Ishikawa (cell line): ENCODE measurements at regions not wholly inside any gene's neighbourhood (a gene's known extent, or its start where the extent isn't known, plus 50 kb on each side); places are given as distances from the start of the nearest gene placed in this dataset.

Experiments used
- CEBPB ChIP-seq: IDR thresholded peaks from 2 replicates; pipeline ENCODE4 v1.6.1; 2012
- CREB1 ChIP-seq: IDR thresholded peaks from 2 replicates; pipeline ENCODE4 v1.6.1; 2012; ENCODE audit warnings: low read depth
- EGR1 ChIP-seq: IDR thresholded peaks from 2 replicates; pipeline ENCODE4 v1.6.1; 2012
- EP300 ChIP-seq: IDR thresholded peaks from 2 replicates; pipeline ENCODE4 v1.6.1; 2012; ENCODE audit warnings: borderline replicate concordance
- FOXM1 ChIP-seq: IDR thresholded peaks from 2 replicates; pipeline ENCODE4 v1.6.1; 2012; ENCODE audit warnings: low read depth, borderline replicate concordance
- MAX ChIP-seq: IDR thresholded peaks from 2 replicates; pipeline ENCODE4 v1.6.1; 2012
- NFIC ChIP-seq: IDR thresholded peaks from 2 replicates; pipeline ENCODE4 v1.6.1; 2012
- RAD21 ChIP-seq: IDR thresholded peaks from 2 replicates; pipeline ENCODE4 v1.6.1; 2012; ENCODE audit warnings: low read depth
- REST ChIP-seq: IDR thresholded peaks from 2 replicates; pipeline ENCODE4 v1.6.1; 2012; ENCODE audit warnings: low read depth, mild to moderate bottlenecking
- TAF1 ChIP-seq: IDR thresholded peaks from 2 replicates; pipeline ENCODE4 v1.6.1; 2012; ENCODE audit warnings: low read depth, mild to moderate bottlenecking
- TCF12 ChIP-seq: IDR thresholded peaks from 2 replicates; pipeline ENCODE4 v1.6.1; 2012; ENCODE audit warnings: low read depth
- TEAD4 ChIP-seq: IDR thresholded peaks from 2 replicates; pipeline ENCODE4 v1.6.1; 2012
- USF1 ChIP-seq: IDR thresholded peaks from 2 replicates; pipeline ENCODE4 v1.6.1; 2012
- YY1 ChIP-seq: IDR thresholded peaks from 2 replicates; pipeline ENCODE4 v1.6.1; 2012; ENCODE audit warnings: low read depth
- ZBTB7A ChIP-seq: IDR thresholded peaks from 2 replicates; pipeline ENCODE4 v1.6.1; 2012; ENCODE audit warnings: low read depth

GRCh38 chr9:118238139-118238538 lies 533.9 kb downstream of the TLR4 start:
- TF ChIP-seq USF1 (no peak), MAX (no peak)

GRCh38 chr9:118252027-118252426 lies 547.8 kb downstream of the TLR4 start:
- no peak for TF ChIP-seq CEBPB
- TF ChIP-seq MAX, result no peak
- TF ChIP-seq RAD21, result no peak
- no peak for TF ChIP-seq REST
- no peak for TF ChIP-seq FOXM1
- TF ChIP-seq EP300, result no peak
- TF ChIP-seq ZBTB7A, result no peak
- TF ChIP-seq YY1, result no peak
- no peak for TF ChIP-seq EGR1
- no peak for TF ChIP-seq USF1
- no peak for TF ChIP-seq NFIC
- no peak for TF ChIP-seq TEAD4
- TF ChIP-seq CREB1, result no peak

- no peak for TF ChIP-seq CREB1
- TF ChIP-seq TEAD4, result no peak
- no peak for TF ChIP-seq EGR1
- no peak for TF ChIP-seq RAD21
- no peak for TF ChIP-seq TCF12
- TF ChIP-seq CEBPB, result no peak
- no peak for TF ChIP-seq ZBTB7A
- TF ChIP-seq FOXM1, result no peak
- no peak for TF ChIP-seq NFIC
- no peak for TF ChIP-seq MAX
- TF ChIP-seq REST, result no peak
- no peak for TF ChIP-seq TAF1
These were observed 558.0 kb downstream of the TLR4 start for GRCh38 chr9:118262191-118262590.

GRCh38 chr9:118263949-118264348 lies 559.7 kb downstream of the TLR4 start:
- TF ChIP-seq RAD21, result no peak
- TF ChIP-seq CREB1, result no peak
- no peak for TF ChIP-seq ZBTB7A
- no peak for TF ChIP-seq REST
- no peak for TF ChIP-seq TEAD4
- TF ChIP-seq NFIC, result no peak
- no peak for TF ChIP-seq EGR1
- TF ChIP-seq USF1, result no peak
- no peak for TF ChIP-seq TAF1
- no peak for TF ChIP-seq YY1
- no peak for TF ChIP-seq FOXM1
- no peak for TF ChIP-seq MAX
- TF ChIP-seq TCF12, result no peak
- no peak for TF ChIP-seq EP300
- TF ChIP-seq CEBPB, result no peak
